ENCODE measurements at regions not wholly inside any gene's neighbourhood (a gene's known extent, or its start where the extent isn't known, plus 50 kb on each side); places are given as distances from the start of the nearest gene placed in this dataset.
"Not testable (repeated sequence)": the region's sequence is repeated elsewhere in the genome, so short reads cannot be mapped to it uniquely, and the experiment has no call there.

- DNase-seq: no peak
Observed at GRCh38 chr2:4140281-4140970, 437.1 kb downstream of the DCDC2C start.

GRCh38 chr2:4144731-4145130 is 441.4 kb downstream of the DCDC2C start:
- DNase-seq: no peak

DNA sequence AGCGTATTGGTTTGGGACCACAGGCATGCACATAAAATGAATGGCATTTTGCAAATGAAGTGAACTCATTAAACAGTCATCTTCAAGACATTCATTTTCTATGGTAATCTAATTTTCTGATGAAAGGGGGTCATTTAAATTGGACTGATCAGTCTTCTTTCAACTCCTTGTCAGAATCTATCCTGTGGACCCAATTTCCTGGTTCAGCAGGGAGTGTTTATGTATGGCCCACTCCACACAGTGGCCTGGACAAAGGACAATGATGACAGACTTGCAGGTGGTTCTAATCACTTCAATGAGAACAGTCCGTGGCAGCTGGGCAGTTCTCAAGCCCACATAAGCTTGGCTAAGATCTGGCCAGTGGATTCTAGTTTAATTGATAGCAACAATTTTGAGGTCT is 448.1 kb downstream of the DCDC2C start:
- DNase-seq: no peak

- DNase-seq: no peak
Observed at GRCh38 chr2:4152051-4152450, 448.7 kb downstream of the DCDC2C start.

DNA sequence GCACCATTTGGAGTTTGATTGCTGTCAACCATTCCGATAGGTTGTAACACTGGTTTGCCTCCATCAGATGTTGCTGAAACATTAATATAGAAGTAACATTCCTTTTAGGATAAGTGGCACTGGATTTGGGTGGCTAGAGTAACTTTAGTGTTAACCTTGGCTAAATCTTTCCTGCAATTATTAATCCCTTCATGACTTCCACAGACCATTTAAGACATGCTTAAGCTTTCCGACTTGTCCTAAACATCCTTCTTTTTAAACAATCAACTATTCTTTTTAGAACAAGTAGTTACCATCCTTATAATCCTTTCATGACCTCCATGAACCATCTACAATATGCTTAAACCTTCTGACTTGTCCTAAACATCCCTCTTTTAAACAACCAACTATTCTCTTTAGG is 465.5 kb downstream of the DCDC2C start:
- no peak for DNase-seq

- DNase-seq: no peak
Observed at GRCh38 chr2:4174796-4175195, 471.4 kb downstream of the DCDC2C start.

DNA sequence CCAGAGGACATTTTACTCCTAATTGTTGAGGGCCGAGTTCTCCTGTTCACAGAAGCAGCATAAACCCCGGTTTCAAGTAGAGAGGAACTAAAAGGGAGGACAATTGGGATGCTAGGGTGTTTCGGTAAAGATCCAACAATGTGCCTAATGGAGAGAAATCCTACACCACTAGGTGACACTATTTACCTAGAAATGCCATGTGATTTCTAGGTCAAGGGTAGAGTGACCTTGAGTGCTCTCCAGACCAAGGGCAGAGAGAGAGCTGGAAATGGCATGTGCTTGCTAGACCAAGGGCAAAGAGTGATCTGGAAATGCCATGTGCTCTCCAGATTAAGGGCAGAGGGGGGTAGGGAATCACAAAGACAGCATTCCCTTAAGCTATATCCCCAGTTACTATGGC is 472.0 kb downstream of the DCDC2C start:
- no peak for DNase-seq

- DNase-seq: no peak
Observed at GRCh38 chr2:4180631-4181030, 477.3 kb downstream of the DCDC2C start.

DNA sequence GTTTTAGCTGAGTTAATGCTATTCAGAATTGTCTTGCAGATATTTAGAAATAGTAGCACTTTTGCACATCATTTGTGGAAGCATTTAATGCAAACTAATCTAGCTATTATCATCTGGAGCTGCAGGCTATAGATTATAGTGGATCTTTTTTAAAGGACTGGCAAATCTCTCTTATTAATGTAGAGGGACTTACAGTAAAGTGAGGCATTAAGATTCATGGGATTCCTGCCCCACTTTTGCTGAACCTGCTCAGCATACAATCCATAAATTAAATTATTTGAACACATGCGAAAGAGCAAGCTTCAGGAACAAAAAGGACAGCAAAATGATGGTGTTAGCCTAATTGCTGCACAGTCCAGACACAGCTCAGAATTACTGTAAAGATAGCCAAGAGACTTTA is 477.7 kb downstream of the DCDC2C start:
- DNase-seq: no peak

- peak; percentile 42 for DNase-seq
Observed at GRCh38 chr2:4188561-4188960, 485.2 kb downstream of the DCDC2C start.

- no peak for DNase-seq
Observed at GRCh38 chr2:4190548-4190947, 487.2 kb downstream of the DCDC2C start.

GRCh38 chr2:4192119-4192518 is 488.7 kb downstream of the DCDC2C start:
- no peak for DNase-seq

GRCh38 chr2:4214444-4215205 is 511.2 kb downstream of the DCDC2C start:
- no peak for DNase-seq

DNA sequence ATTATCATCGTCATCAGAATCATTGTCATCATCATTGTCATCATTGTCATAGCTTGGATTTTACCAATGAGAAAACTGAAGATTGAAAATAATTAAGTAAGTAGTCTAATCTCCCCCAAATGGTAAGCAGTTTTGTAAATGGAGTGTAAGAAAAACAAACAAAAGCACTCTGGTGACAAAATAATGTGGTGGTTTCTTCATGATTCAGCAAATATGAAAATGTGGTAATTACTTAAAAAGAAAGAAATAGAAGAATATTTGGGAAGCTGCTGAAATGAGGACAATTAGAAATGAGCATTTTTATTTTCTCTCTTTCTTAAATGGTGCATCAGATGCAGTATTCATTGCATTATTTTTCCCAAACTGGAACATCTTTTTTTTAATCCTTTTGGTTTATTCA is 514.4 kb downstream of the DCDC2C start:
- no peak for DNase-seq

GRCh38 chr2:4219101-4219500 is 515.7 kb downstream of the DCDC2C start:
- DNase-seq: no peak

- DNase-seq: no peak
Observed at GRCh38 chr2:4219571-4219970, 516.2 kb downstream of the DCDC2C start.

DNA sequence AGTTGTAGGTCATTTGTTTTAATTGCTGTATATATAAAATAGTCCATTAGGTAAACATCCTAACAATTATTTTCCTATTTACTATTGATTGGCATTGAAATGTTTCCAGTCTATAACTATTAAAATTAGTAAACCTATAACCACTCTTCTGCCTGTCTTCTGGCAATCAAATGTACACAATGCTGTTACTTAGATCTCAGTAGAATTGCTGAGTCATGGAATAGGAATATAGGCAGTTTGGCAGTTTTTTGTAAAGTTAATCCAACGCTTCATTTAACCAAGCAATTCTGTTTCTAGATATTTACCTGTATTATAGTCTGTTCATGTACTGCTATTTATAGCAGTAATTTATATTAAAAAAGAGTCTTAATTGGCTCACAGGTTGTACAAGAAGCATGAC is 518.1 kb downstream of the DCDC2C start:
- DNase-seq: no peak

DNA sequence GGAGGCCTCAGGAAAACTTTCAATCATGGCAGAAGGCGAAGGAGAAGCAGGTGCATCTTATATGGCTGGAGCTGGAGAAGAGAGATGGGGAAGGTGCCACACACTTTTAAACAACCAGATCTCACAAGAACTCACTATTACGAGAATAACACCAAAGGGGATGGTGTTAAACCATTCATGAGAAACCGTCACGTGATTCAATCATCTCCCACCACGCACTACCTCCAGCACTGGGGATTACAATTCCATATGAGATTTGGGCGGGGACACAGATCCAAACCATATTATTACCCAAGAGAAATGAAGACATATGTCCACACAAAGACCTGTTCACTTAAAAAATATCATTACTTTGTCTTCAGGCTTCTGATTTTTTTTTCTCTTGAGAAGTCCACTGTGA is 518.5 kb downstream of the DCDC2C start:
- no peak for DNase-seq

- not testable (repeated sequence) for DNase-seq
Observed at GRCh38 chr2:4244422-4244821, 541.0 kb downstream of the DCDC2C start.

GRCh38 chr2:4246364-4247131 is 543.2 kb downstream of the DCDC2C start:
- DNase-seq: no peak

GRCh38 chr2:4247791-4248190 is 544.4 kb downstream of the DCDC2C start:
- DNase-seq: no peak

- no peak for DNase-seq
Observed at GRCh38 chr2:4255491-4255890, 552.1 kb downstream of the DCDC2C start.

DNA sequence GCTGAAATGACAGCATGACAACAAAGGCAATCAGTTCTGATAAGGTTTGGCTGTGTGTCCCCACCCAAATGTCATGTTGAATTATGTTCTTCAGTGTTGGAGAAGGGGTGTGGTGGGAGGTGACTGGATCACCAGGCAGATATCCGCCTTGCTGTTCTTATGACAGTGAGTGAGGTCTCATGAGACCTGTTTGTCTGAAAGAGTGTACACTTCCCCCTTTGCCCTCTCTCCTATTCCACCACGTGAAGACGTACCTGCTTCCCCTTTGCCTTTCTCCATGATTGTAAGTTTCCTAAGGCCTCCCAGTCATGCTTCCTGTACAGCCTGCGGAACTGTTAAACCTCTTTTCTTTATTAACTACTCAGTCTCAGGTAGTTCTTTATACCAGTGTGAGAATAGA is 553.0 kb downstream of the DCDC2C start:
- no peak for DNase-seq

DNA sequence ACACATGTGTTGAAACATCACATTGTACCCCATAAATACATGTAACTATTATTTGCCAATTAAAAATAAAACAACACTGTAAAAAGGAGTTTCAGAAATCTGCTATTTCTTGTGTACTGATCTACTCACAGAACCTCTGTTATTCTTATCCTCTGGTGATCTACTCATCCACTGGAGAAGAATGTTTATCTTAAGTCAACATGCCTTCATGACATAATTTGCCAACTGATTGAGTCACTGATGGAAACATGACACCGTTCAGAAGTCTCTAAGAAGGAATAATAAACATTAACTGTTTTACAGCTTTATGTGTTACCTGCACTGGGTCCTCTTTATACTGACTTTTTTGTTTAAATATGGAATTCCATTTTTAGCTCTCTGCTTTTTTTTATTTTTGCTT is 555.2 kb downstream of the DCDC2C start:
- no peak for DNase-seq
